8988T (cell line): ENCODE measurements at regions not wholly inside any gene's neighbourhood (a gene's known extent, or its start where the extent isn't known, plus 50 kb on each side); places are given as distances from the start of the nearest gene placed in this dataset.
"Not testable (repeated sequence)": the region's sequence is repeated elsewhere in the genome, so short reads cannot be mapped to it uniquely, and the experiment has no call there.

Experiments
- DNase-seq: peaks from one replicate; pipeline ENCODE4 v3.0.0; 2011

- DNase-seq: no peak
Observed at GRCh38 chr6:82588020-82588419, 224.4 kb downstream of the TPBG start.

GRCh38 chr6:82588859-82589412, 225.3 kb downstream of the TPBG start:
- no peak for DNase-seq

- DNase-seq: peak; percentile 16
Observed at GRCh38 chr6:82589509-82590206, 226.0 kb downstream of the TPBG start.

- no peak for DNase-seq
Observed at GRCh38 chr6:82597201-82597600, 233.6 kb downstream of the TPBG start.

- no peak for DNase-seq
Observed at GRCh38 chr6:82602776-82603175, 239.2 kb downstream of the TPBG start.

- DNase-seq: no peak
Observed at GRCh38 chr6:82603871-82604270, 240.3 kb downstream of the TPBG start.

- DNase-seq: no peak
Observed at GRCh38 chr6:82607998-82608725, 244.5 kb downstream of the TPBG start.

- no peak for DNase-seq
Observed at GRCh38 chr6:82608781-82609180, 245.2 kb downstream of the TPBG start.

GRCh38 chr6:82611751-82612150, 248.1 kb downstream of the TPBG start:
- no peak for DNase-seq

- DNase-seq: no peak
Observed at GRCh38 chr6:82612475-82613039, 248.9 kb downstream of the TPBG start.

- no peak for DNase-seq
Observed at GRCh38 chr6:82614518-82614917, 250.9 kb downstream of the TPBG start.

GRCh38 chr6:82616386-82617028, 252.9 kb downstream of the TPBG start:
- DNase-seq: no peak

- no peak for DNase-seq
Observed at GRCh38 chr6:82617648-82618047, 254.0 kb downstream of the TPBG start.

- DNase-seq: no peak
Observed at GRCh38 chr6:82619573-82619972, 256.0 kb downstream of the TPBG start.

GRCh38 chr6:82622461-82622860, 258.8 kb downstream of the TPBG start:
- DNase-seq: no peak

- DNase-seq: no peak
Observed at GRCh38 chr6:82624251-82624650, 260.6 kb downstream of the TPBG start.

- DNase-seq: not testable (repeated sequence)
Observed at GRCh38 chr6:82626946-82627345, 263.3 kb downstream of the TPBG start.

- no peak for DNase-seq
Observed at GRCh38 chr6:82629921-82630320, 266.3 kb downstream of the TPBG start.

- no peak for DNase-seq
Observed at GRCh38 chr6:82641677-82642076, 278.1 kb downstream of the TPBG start.

GRCh38 chr6:82645536-82646230, 282.1 kb downstream of the TPBG start:
- no peak for DNase-seq

GRCh38 chr6:82646231-82646615, 282.6 kb downstream of the TPBG start:
- DNase-seq: no peak

- no peak for DNase-seq
Observed at GRCh38 chr6:82651845-82652335, 288.3 kb downstream of the TPBG start.

GRCh38 chr6:82679232-82679631, 315.6 kb downstream of the TPBG start:
- DNase-seq: no peak
